ENCODE measurements at regions not wholly inside any gene's neighbourhood (a gene's known extent, or its start where the extent isn't known, plus 50 kb on each side); places are given as distances from the start of the nearest gene placed in this dataset.

- no peak for DNase-seq (ENCODE audit: low read depth in 4 of 4, low spot score in 3 of 4)
These were observed 99.4 kb upstream of the PARP11 start for GRCh38 chr12:3972576-3972975.

DNA sequence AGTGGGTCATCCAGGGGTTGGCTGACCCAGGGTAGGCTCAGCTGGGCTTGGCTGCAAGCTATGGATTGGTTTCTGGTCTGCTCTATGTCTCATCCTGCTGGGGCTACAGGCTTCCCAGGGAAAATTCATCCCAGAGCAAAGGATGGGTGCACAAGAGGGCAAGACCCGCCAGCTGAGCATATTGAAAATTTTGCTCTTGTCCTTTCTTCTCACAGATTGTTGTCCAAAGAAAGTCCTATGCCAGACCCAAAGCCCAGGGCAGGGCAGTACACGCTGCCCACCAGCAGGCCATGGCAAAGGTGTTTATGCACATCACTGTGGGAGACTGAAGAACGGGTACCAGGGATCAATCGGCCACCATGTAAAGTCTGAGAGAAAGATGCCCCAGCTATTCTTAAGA, 95.3 kb upstream of the PARP11 start:
- no peak for DNase-seq (ENCODE audit: low read depth in 4 of 4, low spot score in 3 of 4)

- no peak for DNase-seq (ENCODE audit: low read depth in 4 of 4, low spot score in 3 of 4)
These were observed 94.5 kb upstream of the PARP11 start for GRCh38 chr12:3967556-3968160.

GRCh38 chr12:3966376-3966775, 93.2 kb upstream of the PARP11 start:
- DNase-seq (ENCODE audit: low read depth in 4 of 4, low spot score in 3 of 4): no peak

- DNase-seq (ENCODE audit: low read depth in 4 of 4, low spot score in 3 of 4): no peak
These were observed 91.8 kb upstream of the PARP11 start for GRCh38 chr12:3965046-3965445.

GRCh38 chr12:3964439-3964838, 91.2 kb upstream of the PARP11 start:
- no peak for DNase-seq (ENCODE audit: low read depth in 4 of 4, low spot score in 3 of 4)

GRCh38 chr12:3962631-3963483, 89.7 kb upstream of the PARP11 start:
- no peak for DNase-seq (ENCODE audit: low read depth in 4 of 4, low spot score in 3 of 4)

GRCh38 chr12:3961591-3961990, 88.4 kb upstream of the PARP11 start:
- DNase-seq (ENCODE audit: low read depth in 4 of 4, low spot score in 3 of 4): no peak

DNA sequence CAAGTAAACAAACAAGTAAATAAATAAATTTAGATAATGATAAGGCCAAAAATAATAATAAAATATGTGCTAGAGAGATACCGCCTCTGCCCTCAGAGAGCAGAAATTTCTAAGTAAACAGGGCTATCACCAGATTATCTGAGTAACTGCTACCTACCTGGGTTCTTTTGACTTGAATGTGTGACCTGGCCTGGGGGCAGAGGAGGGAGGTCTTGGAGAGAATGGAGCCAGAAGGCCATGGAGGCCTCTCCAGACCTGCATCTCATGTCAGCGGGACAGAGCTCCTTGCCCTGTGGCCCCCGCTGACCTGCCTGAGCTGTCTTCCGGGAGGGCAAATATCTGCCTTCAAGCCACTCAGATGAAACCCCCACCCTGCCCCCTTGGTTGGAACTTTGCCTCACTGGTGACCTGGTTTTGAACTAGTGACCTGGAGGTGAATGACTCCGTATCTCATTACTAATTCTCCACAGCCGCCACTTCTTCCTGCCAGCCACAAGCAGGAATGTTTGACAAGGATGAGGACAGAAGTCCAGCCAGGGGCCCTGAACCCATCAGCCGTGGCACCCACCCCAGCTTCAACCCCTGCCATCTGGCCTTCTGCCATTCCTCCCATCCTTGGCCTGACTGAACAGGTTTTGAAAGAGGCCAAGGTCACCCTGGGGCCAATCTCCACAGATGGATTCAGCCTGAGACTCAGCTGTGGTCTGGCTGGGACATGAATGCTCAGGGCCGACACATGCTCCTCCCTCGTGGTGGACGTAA, 86.8 kb upstream of the PARP11 start:
- DNase-seq (ENCODE audit: low read depth in 4 of 4, low spot score in 3 of 4): no peak

DNA sequence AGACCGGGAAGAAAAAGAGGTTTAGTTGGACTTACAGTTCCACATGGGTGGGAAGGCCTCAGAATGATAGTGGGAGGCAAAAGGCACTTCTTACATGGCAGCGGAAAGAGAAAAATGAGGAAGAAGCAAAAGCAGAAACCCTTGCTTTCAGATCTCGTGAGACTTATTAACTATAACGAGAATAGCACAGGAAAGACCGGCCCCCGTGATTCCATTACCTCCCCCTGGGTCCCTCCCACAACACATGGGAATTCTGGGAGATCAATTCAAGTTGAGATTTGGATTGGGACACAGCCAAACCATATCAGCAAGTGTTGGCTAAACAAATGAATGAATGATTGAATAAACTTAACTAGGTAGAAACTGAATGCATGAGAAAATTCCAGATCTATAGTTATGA, 85.3 kb upstream of the PARP11 start:
- no peak for DNase-seq (ENCODE audit: low read depth in 4 of 4, low spot score in 3 of 4)

GRCh38 chr12:3951380-3952135, 78.4 kb upstream of the PARP11 start:
- no peak for DNase-seq (ENCODE audit: low read depth in 4 of 4, low spot score in 3 of 4)

GRCh38 chr12:3950714-3951320, 77.6 kb upstream of the PARP11 start:
- no peak for DNase-seq (ENCODE audit: low read depth in 4 of 4, low spot score in 3 of 4)

GRCh38 chr12:3947781-3948180, 74.6 kb upstream of the PARP11 start:
- DNase-seq (ENCODE audit: low read depth in 4 of 4, low spot score in 3 of 4): no peak

DNA sequence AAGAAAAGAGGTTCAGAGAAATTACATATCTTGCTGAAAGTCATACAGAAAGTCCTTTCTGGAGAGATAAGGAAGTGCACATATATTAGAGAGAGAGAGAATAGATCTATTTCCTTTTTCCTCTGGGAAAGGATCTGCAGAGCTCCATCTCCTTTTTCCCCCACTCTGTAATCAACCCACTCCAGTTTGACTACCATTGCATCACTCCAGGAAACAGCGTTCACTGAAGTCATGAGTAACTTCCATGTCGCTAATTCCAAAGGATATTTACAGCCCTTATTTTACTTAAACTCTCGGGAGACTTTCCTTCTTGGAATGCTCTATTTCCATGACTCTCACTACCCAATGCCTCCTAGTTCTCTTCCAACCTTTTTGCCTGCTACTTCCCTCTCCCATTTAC, 72.5 kb upstream of the PARP11 start:
- no peak for DNase-seq (ENCODE audit: low read depth in 4 of 4, low spot score in 3 of 4)

DNA sequence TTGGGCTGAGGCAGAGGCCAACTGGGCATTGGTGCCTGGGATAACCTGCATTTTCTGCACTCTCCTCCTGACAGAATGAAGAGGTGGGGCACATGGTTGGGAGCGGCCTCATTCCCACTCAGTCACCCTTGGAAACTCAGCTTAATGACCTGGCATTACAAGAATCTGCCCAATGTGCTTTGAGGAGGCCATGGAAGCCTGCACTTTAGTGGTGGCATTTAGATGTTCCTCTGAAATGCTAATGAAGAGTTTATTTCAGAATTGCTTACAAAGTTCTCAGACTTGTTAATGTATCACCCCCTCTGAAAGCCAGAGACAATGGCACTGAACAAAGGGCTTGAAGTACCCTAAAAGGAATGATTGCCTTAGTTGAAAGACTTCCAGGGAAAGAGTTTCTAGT, 71.4 kb upstream of the PARP11 start:
- no peak for DNase-seq (ENCODE audit: low read depth in 4 of 4, low spot score in 3 of 4)

GRCh38 chr12:3938042-3938544, 64.9 kb upstream of the PARP11 start:
- DNase-seq (ENCODE audit: low read depth in 4 of 4, low spot score in 3 of 4): no peak

DNA sequence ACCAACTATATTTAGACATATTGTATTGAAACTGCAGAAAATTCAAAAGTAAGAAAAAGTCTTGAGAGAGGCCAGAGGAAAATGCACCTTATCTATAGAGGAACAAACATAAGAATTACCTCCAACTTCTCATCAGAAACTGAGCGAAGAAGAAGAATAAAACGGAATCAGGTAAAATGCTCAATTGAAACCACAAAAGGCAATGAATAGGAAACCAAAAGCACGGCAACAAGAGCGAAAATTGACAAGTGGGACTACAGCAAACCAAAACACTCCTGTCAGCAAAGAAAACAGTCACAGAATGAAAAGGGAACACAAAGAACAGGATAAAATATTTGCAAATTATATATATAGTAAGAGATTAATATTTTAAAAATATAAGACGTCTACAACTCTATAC, 61.9 kb upstream of the PARP11 start:
- DNase-seq (ENCODE audit: low read depth in 4 of 4, low spot score in 3 of 4): no peak

DNA sequence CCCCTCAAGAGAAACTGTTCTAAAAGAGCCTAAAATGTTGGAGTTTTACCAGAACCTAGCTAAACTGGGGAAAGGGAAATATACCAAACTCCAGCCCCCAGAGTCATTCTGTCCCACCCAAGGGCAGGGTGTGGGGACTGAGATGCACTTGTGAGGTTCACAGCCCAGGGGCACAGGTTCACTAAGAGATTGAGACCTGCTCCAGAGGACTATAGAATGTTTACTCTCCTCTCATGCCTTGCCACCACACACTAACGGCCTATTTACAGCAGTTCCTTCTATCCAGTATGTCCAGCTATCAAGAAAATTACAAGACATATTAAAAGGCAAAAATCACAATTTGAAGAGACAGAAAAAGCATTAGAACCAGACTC, 60.6 kb upstream of the PARP11 start:
- no peak for DNase-seq (ENCODE audit: low read depth in 4 of 4, low spot score in 3 of 4)

DNA sequence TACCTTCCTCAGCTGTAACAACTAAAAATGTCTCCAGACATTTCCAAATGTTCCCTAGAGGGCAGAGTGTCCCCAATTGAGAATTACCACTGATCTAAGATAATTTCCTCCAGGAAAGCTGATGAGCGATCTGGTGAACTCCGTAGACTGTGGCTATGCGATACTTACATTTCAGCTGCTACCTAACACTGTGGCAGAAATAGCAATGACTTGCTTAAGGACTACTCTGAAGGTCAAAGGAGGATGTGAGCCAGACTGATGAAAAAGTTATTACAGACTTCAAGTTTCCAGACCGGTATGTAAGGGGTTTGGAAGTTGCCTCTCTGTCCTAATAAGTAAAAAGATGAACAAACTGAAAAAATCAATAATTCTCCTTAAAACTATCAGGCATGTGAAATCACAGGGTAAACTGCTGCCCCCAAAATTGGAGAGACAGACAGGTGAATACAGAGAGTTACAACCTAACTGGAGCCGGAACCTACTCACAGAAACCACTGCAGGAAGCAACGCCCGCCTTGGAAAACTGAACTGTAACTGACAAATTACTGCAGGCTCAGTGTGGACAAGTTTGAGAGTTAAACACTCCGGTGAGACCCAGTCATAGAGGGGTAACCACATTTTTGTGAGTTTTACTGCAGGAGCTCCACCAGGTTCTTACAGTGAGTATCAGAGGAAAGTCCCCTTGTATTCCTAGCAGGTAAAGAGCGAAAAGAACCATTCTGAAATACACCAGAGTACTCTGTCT, 60.0 kb upstream of the PARP11 start:
- no peak for DNase-seq (ENCODE audit: low read depth in 4 of 4, low spot score in 3 of 4)

GRCh38 chr12:3931776-3932175, 58.6 kb upstream of the PARP11 start:
- no peak for DNase-seq (ENCODE audit: low read depth in 4 of 4, low spot score in 3 of 4)

Data from left renal pelvis (tissue), 4 donors.